Esophagus muscularis mucosa (tissue), 4 donors: ENCODE measurements at regions not wholly inside any gene's neighbourhood (a gene's known extent, or its start where the extent isn't known, plus 50 kb on each side); places are given as distances from the start of the nearest gene placed in this dataset.

Source experiments
- DNase-seq: peaks from one replicate; pipeline ENCODE4 v3.0.0-alpha.2; 2017; ENCODE audit errors: extremely low spot score
- H3K27ac ChIP-seq, 4 donors: fragments of 200-600 bp; sonication (generic); replicated peaks in 1 of 4; 1 replicate in 3 of 4; 2 replicates in 1 of 4; pipeline ENCODE4 v1.5.1; 2016 to 2019; ENCODE audit warnings: mild to moderate bottlenecking in 1 of 4
- H3K27me3 ChIP-seq, 4 donors: fragments of 200-600 bp; sonication (generic); one replicate each; pipeline versions ENCODE4 v1.5.1 to v1.6.0; 2016 to 2019
- H3K36me3 ChIP-seq, 4 donors: fragments of 200-600 bp; sonication (generic); one replicate each; pipeline ENCODE4 v1.5.1; 2016 to 2019
- H3K4me1 ChIP-seq, 4 donors: fragments of 200-600 bp; sonication (generic); one replicate each; pipeline ENCODE4 v1.5.1; 2016 to 2019
- H3K4me3 ChIP-seq, 4 donors: fragments of 200-600 bp; sonication (generic); 1 replicate in 2 of 4; 2 replicates in 2 of 4; pipeline ENCODE4 v1.5.1; 2016 to 2019; ENCODE audit warnings: mild to moderate bottlenecking in 4 of 4, moderate library complexity in 1 of 4
- H3K9me3 ChIP-seq, 4 donors: fragments of 200-600 bp; sonication (generic); 1 replicate in 3 of 4; 2 replicates in 1 of 4; pipeline ENCODE4 v1.5.1; 2016 to 2019
- EP300 ChIP-seq: sonication (generic); formaldehyde crosslinking; IDR thresholded peaks from one replicate; pipeline ENCODE4 v1.6.1; 2017; ENCODE audit warnings: antibody characterized with exemption
- POLR2A ChIP-seq: fragments of 450-650 bp; IDR thresholded peaks from one replicate; pipeline ENCODE4 v1.6.1; 2017; ENCODE audit warnings: antibody characterized with exemption, moderate library complexity, mild to moderate bottlenecking, low read depth
- POLR2AphosphoS5 ChIP-seq, 2 donors: sonication (generic); formaldehyde crosslinking; IDR thresholded peaks; one replicate each; pipeline ENCODE4 v1.6.1; 2017; ENCODE audit warnings: antibody characterized with exemption in 2 of 2
- WGBS: methylation state at CpG from one replicate; pipeline ENCODE4 v1.1.5; 2018; 5-methylcytosine and 5-hydroxymethylcytosine counted together
- intact Hi-C: fragments of 100-400 bp; cut with DNase I; formaldehyde crosslinking; loops from one replicate; pipeline ENCODE4 v1.15.1; 2023
- TF ChIP-seq, protein P1 (sequence below), 3 experiments: fragments of 200-600 bp in 2 of 3; fragments of 450-650 bp in 1 of 3; sonication (generic) in 2 of 3; IDR thresholded peaks; one replicate each; pipeline ENCODE4 v1.5.1; 2017 to 2019; ENCODE audit warnings: antibody characterized with exemption in 3 of 3, mild to moderate bottlenecking in 2 of 3, moderate library complexity in 1 of 3

DNA sequence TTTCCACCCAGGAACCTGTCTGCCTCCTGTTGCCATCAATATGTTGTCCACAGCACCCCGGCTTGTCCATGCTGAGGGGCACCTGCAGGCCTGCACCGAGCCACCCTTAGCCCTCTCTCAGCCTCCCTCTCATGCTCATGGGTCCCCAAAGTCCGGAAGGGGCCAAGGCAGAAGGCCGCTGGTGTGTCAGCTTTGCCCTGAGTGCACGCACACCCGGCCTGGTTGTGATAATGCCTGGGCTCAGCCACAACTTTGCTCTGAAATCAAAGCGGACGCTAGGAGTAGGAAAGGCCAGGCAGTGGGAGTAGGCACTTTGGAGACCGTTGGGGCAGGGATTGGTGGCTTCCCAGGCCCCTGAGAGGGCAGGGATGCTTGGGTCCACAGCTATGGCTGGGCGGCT is 201.8 kb upstream of the NUDT12 start:
- Histone ChIP-seq H3K4me3 (no peak overlapping the region), H3K27me3 (no peaks in the 10 kb centered on the region), H3K27ac (no peak overlapping the region), H3K4me1 (no peaks in the 10 kb centered on the region), H3K36me3 (no peaks in the 10 kb centered on the region), H3K9me3 (no peaks in the 10 kb centered on the region)
- 100% methylated on average over 9 of the region's 10 CpGs for WGBS
- intact Hi-C loops, result no loop called here
- DNase-seq, result no peak
- no peak for TF ChIP-seq EP300
- TF ChIP-seq POLR2AphosphoS5 (IDR thresholded peaks at IDR 0.05), result no peak
- TF ChIP-seq, protein P1, sequence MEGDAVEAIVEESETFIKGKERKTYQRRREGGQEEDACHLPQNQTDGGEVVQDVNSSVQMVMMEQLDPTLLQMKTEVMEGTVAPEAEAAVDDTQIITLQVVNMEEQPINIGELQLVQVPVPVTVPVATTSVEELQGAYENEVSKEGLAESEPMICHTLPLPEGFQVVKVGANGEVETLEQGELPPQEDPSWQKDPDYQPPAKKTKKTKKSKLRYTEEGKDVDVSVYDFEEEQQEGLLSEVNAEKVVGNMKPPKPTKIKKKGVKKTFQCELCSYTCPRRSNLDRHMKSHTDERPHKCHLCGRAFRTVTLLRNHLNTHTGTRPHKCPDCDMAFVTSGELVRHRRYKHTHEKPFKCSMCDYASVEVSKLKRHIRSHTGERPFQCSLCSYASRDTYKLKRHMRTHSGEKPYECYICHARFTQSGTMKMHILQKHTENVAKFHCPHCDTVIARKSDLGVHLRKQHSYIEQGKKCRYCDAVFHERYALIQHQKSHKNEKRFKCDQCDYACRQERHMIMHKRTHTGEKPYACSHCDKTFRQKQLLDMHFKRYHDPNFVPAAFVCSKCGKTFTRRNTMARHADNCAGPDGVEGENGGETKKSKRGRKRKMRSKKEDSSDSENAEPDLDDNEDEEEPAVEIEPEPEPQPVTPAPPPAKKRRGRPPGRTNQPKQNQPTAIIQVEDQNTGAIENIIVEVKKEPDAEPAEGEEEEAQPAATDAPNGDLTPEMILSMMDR (IDR thresholded peaks at IDR 0.05), result no peak
- no peak for TF ChIP-seq POLR2A

DNA sequence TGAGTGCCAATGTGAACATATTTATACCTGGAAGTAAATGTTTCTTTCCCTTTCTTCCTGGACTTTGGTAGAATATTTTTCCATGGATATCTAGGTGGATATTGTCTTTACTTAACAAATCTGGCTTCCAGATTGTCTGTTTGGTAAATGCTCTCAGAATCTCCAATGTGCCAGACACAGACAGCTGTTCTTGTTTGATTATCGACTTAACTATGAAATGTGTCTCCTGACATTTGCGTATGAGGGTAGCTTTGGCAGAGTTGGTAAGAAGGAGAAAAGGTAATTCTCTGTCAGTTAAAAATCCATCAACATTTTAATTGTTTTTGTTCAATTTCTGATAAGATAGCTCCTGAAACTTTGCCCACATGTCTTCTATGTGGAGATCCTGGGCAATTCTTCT is 196.4 kb upstream of the NUDT12 start:
- WGBS, result 80% methylated on average over 2 of the region's 2 CpGs
- no peak overlapping the region for H3K4me3 ChIP-seq
- TF ChIP-seq, protein P1 (IDR thresholded peaks at IDR 0.05), result no peak
- TF ChIP-seq EP300 (no peak), POLR2AphosphoS5 (IDR thresholded peaks at IDR 0.05) (no peak), POLR2A (no peak)
- DNase-seq, result no peak
- no peaks in the 10 kb centered on the region for H3K36me3 ChIP-seq
- intact Hi-C loops, result no loop called here
- H3K27me3 ChIP-seq, result no peaks in the 10 kb centered on the region
- no peaks in the 10 kb centered on the region for H3K4me1 ChIP-seq
- H3K9me3 ChIP-seq, result no peaks in the 10 kb centered on the region
- no peak overlapping the region for H3K27ac ChIP-seq

DNA sequence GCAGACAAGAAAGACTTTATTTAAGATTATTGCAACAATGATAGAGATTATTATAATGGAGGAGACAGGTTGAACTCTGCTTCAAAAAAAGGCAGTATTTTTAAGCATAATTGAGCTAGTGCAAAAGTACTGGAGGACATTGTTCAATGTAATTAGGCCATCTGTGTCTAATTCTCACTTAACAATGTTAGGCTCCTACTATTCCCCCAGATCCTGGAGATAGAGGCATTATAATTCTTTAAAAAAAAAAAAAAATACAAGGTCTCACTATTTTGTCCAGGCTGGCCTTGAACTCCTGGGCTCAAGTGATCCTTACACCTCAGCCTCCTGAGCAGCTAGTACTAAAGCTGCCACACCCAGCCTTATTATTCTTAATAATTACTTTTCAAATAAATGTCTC is 193.4 kb upstream of the NUDT12 start:
- intact Hi-C loops, result no loop called here
- no peaks in the 10 kb centered on the region for H3K36me3 ChIP-seq
- no peak for TF ChIP-seq EP300
- no peak overlapping the region for H3K27ac ChIP-seq
- no peaks in the 10 kb centered on the region for H3K27me3 ChIP-seq
- no peak overlapping the region for H3K4me3 ChIP-seq
- no peaks in the 10 kb centered on the region for H3K4me1 ChIP-seq
- no peaks in the 10 kb centered on the region for H3K9me3 ChIP-seq
- DNase-seq, result no peak

- DNase-seq, result no peak
- intact Hi-C loops, result no loop called here
- Histone ChIP-seq H3K4me3 (no peak overlapping the region), H3K9me3 (no peaks in the 10 kb centered on the region), H3K36me3 (no peaks in the 10 kb centered on the region), H3K27ac (no peak overlapping the region), H3K27me3 (no peaks in the 10 kb centered on the region), H3K4me1 (no peaks in the 10 kb centered on the region)
- WGBS, result 98% methylated on average over 2 of the region's 2 CpGs
- TF ChIP-seq POLR2A (no peak), EP300 (no peak), POLR2AphosphoS5 (IDR thresholded peaks at IDR 0.05) (no peak)
Measured at GRCh38 chr5:103745353-103746065, 182.9 kb upstream of the NUDT12 start.

- DNase-seq, result no peak
- Histone ChIP-seq H3K27ac (no peak overlapping the region), H3K27me3 (no peaks in the 10 kb centered on the region), H3K36me3 (no peaks in the 10 kb centered on the region), H3K4me1 (no peaks in the 10 kb centered on the region), H3K4me3 (no peak overlapping the region), H3K9me3 (no peaks in the 10 kb centered on the region)
- no peak for TF ChIP-seq EP300
- TF ChIP-seq, protein P1 (IDR thresholded peaks at IDR 0.05), result no peak
- no peak for TF ChIP-seq POLR2AphosphoS5 (IDR thresholded peaks at IDR 0.05)
- TF ChIP-seq POLR2A, result no peak
- 69% methylated on average over 4 of the region's 4 CpGs for WGBS
- intact Hi-C loops, result no loop called here
Measured at GRCh38 chr5:103744159-103744558, 181.6 kb upstream of the NUDT12 start.

DNA sequence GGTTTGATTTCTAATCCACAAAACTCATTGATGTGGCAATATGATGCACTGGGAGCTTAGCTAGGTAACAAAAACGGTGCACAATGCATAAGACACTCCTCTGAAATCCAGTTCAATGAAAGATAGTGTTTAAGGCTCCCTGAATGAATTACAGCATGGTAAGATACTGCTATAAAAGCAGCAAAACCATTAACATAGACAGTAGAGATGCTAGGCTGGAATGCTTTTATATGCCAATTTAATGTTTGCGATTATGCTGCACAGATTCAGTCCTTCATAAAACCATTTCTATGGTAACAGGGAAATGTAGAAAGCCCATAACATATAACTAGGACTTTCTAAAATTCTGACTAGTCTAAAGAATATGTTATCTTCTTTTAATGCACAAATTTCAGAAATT is 180.8 kb upstream of the NUDT12 start:
- Histone ChIP-seq H3K27me3 (no peaks in the 10 kb centered on the region), H3K9me3 (no peaks in the 10 kb centered on the region), H3K4me3 (no peak overlapping the region), H3K27ac (no peak overlapping the region), H3K36me3 (no peaks in the 10 kb centered on the region), H3K4me1 (no peaks in the 10 kb centered on the region)
- TF ChIP-seq POLR2A (no peak), EP300 (no peak), POLR2AphosphoS5 (IDR thresholded peaks at IDR 0.05) (no peak)
- TF ChIP-seq, protein P1 (IDR thresholded peaks at IDR 0.05), result no peak
- no peak for DNase-seq
- intact Hi-C loops, result no loop called here
- WGBS, result 68% methylated on average over 2 of the region's 2 CpGs
